MCF 10A (cell line): ENCODE measurements at regions not wholly inside any gene's neighbourhood (a gene's known extent, or its start where the extent isn't known, plus 50 kb on each side); places are given as distances from the start of the nearest gene placed in this dataset.

ENCODE experiments used
- BruUV-seq: library from RNA; stranded (reverse); fragments of 400-500 nt; replicated peaks from 2 replicates; lab custom pipeline; 2021; lab: Mats Ljungman, UMichigan
- CTCF ChIA-PET: fragments of 300-600 bp; sonication (Branson Sonifier 250); formaldehyde crosslinking; extraction: SDS; loops from one replicate; lab custom pipeline; 2021; ENCODE audit warnings: antibody characterized with exemption, inconsistent platforms; lab: Yijun Ruan, JAX
- POLR2A ChIA-PET: fragments of 300-600, 350-650 bp; sonication (Branson Sonifier 250); formaldehyde crosslinking; extraction: SDS; loops from one replicate; lab custom pipeline; 2020; ENCODE audit warnings: antibody characterized with exemption, inconsistent platforms; lab: Yijun Ruan, JAX
- DNase-seq: peaks from one replicate; pipeline ENCODE4 v3.0.0-alpha.2; 2018; ENCODE audit not compliant: unreplicated experiment
- H3K27ac Mint-ChIP-seq: one replicate; pipeline ENCODE4 v1.8.0; 2022; ENCODE audit warnings: mild to moderate bottlenecking, low read depth, mixed read lengths; ENCODE audit not compliant: unreplicated experiment
- H3K27me3 Mint-ChIP-seq: one replicate; pipeline ENCODE4 v1.8.0; 2022; ENCODE audit warnings: mixed read lengths; ENCODE audit not compliant: insufficient read depth, unreplicated experiment
- H3K36me3 Mint-ChIP-seq: one replicate; pipeline ENCODE4 v1.8.0; 2022; ENCODE audit warnings: mild to moderate bottlenecking, moderate library complexity, mixed read lengths; ENCODE audit not compliant: insufficient read depth, unreplicated experiment
- H3K4me1 Mint-ChIP-seq: one replicate; pipeline ENCODE4 v1.8.0; 2022; ENCODE audit warnings: mixed read lengths; ENCODE audit not compliant: insufficient read depth, unreplicated experiment
- H3K4me3 Mint-ChIP-seq: one replicate; pipeline ENCODE4 v1.8.0; 2022; ENCODE audit warnings: mild to moderate bottlenecking, moderate library complexity, mixed read lengths; ENCODE audit not compliant: unreplicated experiment
- H3K9me3 Mint-ChIP-seq: one replicate; pipeline ENCODE4 v1.8.0; 2022; ENCODE audit warnings: mixed read lengths; ENCODE audit not compliant: unreplicated experiment
- CTCF ChIP-seq: fragments of 200-600 bp; IDR thresholded peaks from one replicate; pipeline ENCODE4 v1.8.0; 2022; ENCODE audit warnings: antibody characterized with exemption, mild to moderate bottlenecking; ENCODE audit not compliant: unreplicated experiment
- intact Hi-C: fragments of 100-400 bp; cut with micrococcal nuclease; formaldehyde crosslinking; loops from 2 replicates; pipeline ENCODE4 v1.14.1; 2022

- H3K27me3 Mint-ChIP-seq, result no peaks in the 10 kb centered on the region
- H3K27ac Mint-ChIP-seq, result no peak overlapping the region
- H3K4me3 Mint-ChIP-seq, result no peak overlapping the region
- intact Hi-C loops, result no loop called here
- TF ChIP-seq CTCF, result no peak
- no peaks in the 10 kb centered on the region for H3K4me1 Mint-ChIP-seq
- peaks cover 28% of the 10 kb centered on the region for H3K9me3 Mint-ChIP-seq
- POLR2A ChIA-PET, result no interaction called here
- DNase-seq, result no peak
- BruUV-seq, result no TSS peak
- CTCF ChIA-PET, result no interaction called here
- H3K36me3 Mint-ChIP-seq, result no peaks in the 10 kb centered on the region
Measured at GRCh38 chr16:5642436-5642835, 544.8 kb upstream of the EEF2KMT start.

- BruUV-seq, result no TSS peak
- H3K27me3 Mint-ChIP-seq, result no peaks in the 10 kb centered on the region
- H3K27ac Mint-ChIP-seq, result no peak overlapping the region
- intact Hi-C loops, result no loop called here
- CTCF ChIA-PET, result no interaction called here
- peaks cover 28% of the 10 kb centered on the region for H3K9me3 Mint-ChIP-seq
- TF ChIP-seq CTCF, result no peak
- no peaks in the 10 kb centered on the region for H3K36me3 Mint-ChIP-seq
- POLR2A ChIA-PET, result no interaction called here
- DNase-seq, result no peak
- no peaks in the 10 kb centered on the region for H3K4me1 Mint-ChIP-seq
- no peak overlapping the region for H3K4me3 Mint-ChIP-seq
Measured at GRCh38 chr16:5642011-5642410, 544.4 kb upstream of the EEF2KMT start.

- Mint-ChIP-seq H3K4me1 (no peaks in the 10 kb centered on the region), H3K4me3 (no peak overlapping the region), H3K36me3 (no peaks in the 10 kb centered on the region), H3K9me3 (peaks cover 28% of the 10 kb centered on the region), H3K27me3 (no peaks in the 10 kb centered on the region), H3K27ac (no peak overlapping the region)
- ChIA-PET POLR2A (no interaction called here), CTCF (no interaction called here)
- no TSS peak for BruUV-seq
- no peak for TF ChIP-seq CTCF
- intact Hi-C loops, result no loop called here
- no peak for DNase-seq
Measured at GRCh38 chr16:5640883-5641282, 543.3 kb upstream of the EEF2KMT start.

- POLR2A ChIA-PET, result no interaction called here
- Mint-ChIP-seq H3K36me3 (no peaks in the 10 kb centered on the region), H3K9me3 (peaks cover 39% of the 10 kb centered on the region), H3K27me3 (no peaks in the 10 kb centered on the region), H3K4me3 (no peak overlapping the region), H3K4me1 (no peaks in the 10 kb centered on the region), H3K27ac (no peak overlapping the region)
- no peak for TF ChIP-seq CTCF
- intact Hi-C loops, result no loop called here
- CTCF ChIA-PET, result interaction anchor here (0.6 kb wide), 1 partner anchor 990 kb away, joined by 3 read pairs; no protein-coding TSS in a partner anchor
- DNase-seq, result no peak
- no TSS peak for BruUV-seq
Measured at GRCh38 chr16:5639531-5639930, 541.9 kb upstream of the EEF2KMT start.
